ENCODE measurements at regions not wholly inside any gene's neighbourhood (a gene's known extent, or its start where the extent isn't known, plus 50 kb on each side); places are given as distances from the start of the nearest gene placed in this dataset.

- Histone ChIP-seq H3K4me3 (no peak overlapping the region), H3K27ac (no peak overlapping the region), H3K4me1 (replicated peaks in 1 of 2) (no peaks in the 10 kb centered on the region), H3K27me3 (no peaks in the 10 kb centered on the region), H3K36me3 (replicated peaks in 1 of 2) (no peaks in the 10 kb centered on the region), H3K9me3 (replicated peaks in 1 of 3) (no peaks in the 10 kb centered on the region)
- no peak for TF ChIP-seq POLR2A (IDR thresholded peaks at IDR 0.05)
- TF ChIP-seq CTCF (IDR thresholded peaks at IDR 0.05) = no peak
- WGBS, 4 donors = 76 to 92% (median 87%) methylated on average over 16 of the region's 16 CpGs
- intact Hi-C loops (cut with DNase I) = no loop called here
- DNase-seq = no peak
These were observed 54.1 kb upstream of the LY86 start for GRCh38 chr6:6534399-6534798.

- Histone ChIP-seq H3K27me3 (no peaks in the 10 kb centered on the region), H3K4me1 (replicated peaks in 1 of 2) (no peaks in the 10 kb centered on the region), H3K27ac (peak overlapping the region in 1 of 5 donors; percentile 30), H3K4me3 (no peak overlapping the region), H3K9me3 (replicated peaks in 1 of 3) (no peaks in the 10 kb centered on the region), H3K36me3 (replicated peaks in 1 of 2) (no peaks in the 10 kb centered on the region)
- intact Hi-C loops (cut with DNase I) = no loop called here
- no peak for DNase-seq
- TF ChIP-seq CTCF (IDR thresholded peaks at IDR 0.05) (no peak), POLR2A (IDR thresholded peaks at IDR 0.05) (no peak)
- 78 to 100% (median 86%) methylated on average over 1 of the region's 1 CpG for WGBS, 4 donors
These were observed 50.8 kb upstream of the LY86 start for GRCh38 chr6:6537488-6538260.

GRCh38 chr6:6538261-6538660 is 50.3 kb upstream of the LY86 start:
- peak in 2 of 7 donors; percentile 24 to 29 for DNase-seq
- H3K27ac ChIP-seq = peak overlapping the region in 1 of 5 donors; percentile 30

More at GRCh38 chr6:6538261-6538660, 50.3 kb upstream of the LY86 start:
- intact Hi-C loops (cut with DNase I) = no loop called here
- WGBS, 4 donors = 25 to 43% (median 32%) methylated on average over 4 of the region's 4 CpGs
- no peak overlapping the region for H3K4me3 ChIP-seq
- H3K27me3 ChIP-seq = no peaks in the 10 kb centered on the region
- H3K36me3 ChIP-seq (replicated peaks in 1 of 2) = no peaks in the 10 kb centered on the region
- H3K9me3 ChIP-seq (replicated peaks in 1 of 3) = no peaks in the 10 kb centered on the region
- H3K4me1 ChIP-seq (replicated peaks in 1 of 2) = no peaks in the 10 kb centered on the region
- TF ChIP-seq CTCF (IDR thresholded peaks at IDR 0.05) (no peak), POLR2A (IDR thresholded peaks at IDR 0.05) (no peak)
